NCI-H1930 (cell line): ENCODE measurements at regions not wholly inside any gene's neighbourhood (a gene's known extent, or its start where the extent isn't known, plus 50 kb on each side); places are given as distances from the start of the nearest gene placed in this dataset.

Source experiments
- DNase-seq, 2 experiments: peaks; one replicate each; lab custom pipeline; 2025; lab: John Stamatoyannopoulos, UW

- DNase-seq, result no peak
These were observed 73.9 kb upstream of the SLC24A5 start for GRCh38 chr15:48046813-48047438.

DNA sequence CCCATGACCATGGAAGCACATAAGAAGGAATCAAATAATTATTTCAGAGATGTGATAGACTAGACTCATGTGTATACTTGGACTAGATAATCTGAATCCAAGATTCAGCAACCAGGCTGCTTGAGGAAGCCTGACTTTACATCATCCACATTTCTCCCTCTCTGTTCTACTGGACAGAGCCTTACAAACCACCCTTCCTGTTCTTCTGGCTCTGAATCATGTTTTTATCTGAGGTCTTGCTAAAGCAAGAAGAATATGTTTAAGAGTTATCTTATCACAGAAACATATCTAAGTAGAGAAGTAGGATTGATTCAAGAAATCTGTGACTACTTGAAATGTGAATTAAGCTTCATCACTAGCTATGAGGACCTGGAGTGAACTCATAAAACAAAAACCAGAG is 71.1 kb upstream of the SLC24A5 start:
- DNase-seq, result no peak

GRCh38 chr15:48052946-48053345 is 67.8 kb upstream of the SLC24A5 start:
- DNase-seq, result no peak

GRCh38 chr15:48058371-48058770 is 62.4 kb upstream of the SLC24A5 start:
- DNase-seq, result no peak

DNA sequence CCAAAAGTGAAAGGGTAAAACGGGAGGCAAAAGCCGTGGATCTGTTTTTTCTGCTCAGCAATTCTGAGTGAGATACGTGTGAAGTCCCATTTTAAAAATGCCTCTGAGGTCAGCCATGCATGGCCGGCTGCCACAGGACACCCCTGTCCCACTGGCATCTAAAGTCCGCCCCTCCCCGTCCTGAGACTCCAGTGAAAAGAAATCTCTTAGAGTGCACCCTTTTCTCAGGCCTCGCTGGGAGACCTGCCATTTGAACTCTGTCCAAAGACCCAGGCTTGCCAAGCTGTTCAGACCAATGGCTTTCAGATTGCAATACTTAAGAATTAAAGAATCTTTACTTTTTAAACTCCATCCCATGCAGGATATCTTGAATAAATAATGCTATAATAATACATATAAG is 61.0 kb upstream of the SLC24A5 start:
- no peak for DNase-seq

DNA sequence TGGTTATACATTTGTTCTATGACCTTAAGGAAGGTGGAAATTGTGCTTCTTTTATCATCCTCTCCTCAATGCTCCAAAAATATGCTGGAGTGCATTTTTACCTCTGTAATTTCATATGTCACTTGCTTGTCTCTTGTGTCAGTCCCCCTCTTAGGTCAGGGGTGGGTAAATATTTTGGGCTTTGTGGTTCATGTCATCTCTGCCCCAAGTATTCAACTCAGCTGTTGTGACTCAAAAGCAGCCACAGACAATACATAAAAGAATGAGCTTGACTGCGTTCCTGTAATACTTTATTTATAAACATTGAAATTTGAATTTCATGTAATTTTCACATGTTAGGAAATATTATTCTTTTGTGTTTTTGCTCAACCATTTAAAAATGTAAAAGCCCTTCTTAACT is 60.4 kb upstream of the SLC24A5 start:
- no peak for DNase-seq

DNA sequence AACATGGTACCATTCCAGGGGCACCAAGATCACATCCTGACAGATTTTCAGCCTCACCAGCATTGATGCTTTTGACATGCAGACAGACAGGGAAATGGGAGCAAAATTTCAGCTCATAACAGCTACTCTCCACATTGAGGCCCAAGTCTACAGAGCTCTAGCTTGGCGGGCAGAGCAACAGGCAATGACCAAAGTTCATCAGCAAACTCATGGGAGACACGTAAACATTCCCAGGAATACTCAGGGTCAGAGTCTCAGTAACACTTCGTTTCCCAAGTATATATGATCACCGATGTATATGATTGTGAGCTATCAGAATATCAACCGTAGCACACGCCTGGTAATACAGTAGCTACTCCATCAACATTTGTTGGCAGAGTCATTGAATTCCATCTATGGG is 59.2 kb upstream of the SLC24A5 start:
- no peak for DNase-seq

GRCh38 chr15:48062148-48062872 is 58.5 kb upstream of the SLC24A5 start:
- peak in 1 of 2 experiments; percentile 2 for DNase-seq

- no peak for DNase-seq
These were observed 57.3 kb upstream of the SLC24A5 start for GRCh38 chr15:48063411-48063985.

- DNase-seq, result no peak
These were observed 56.4 kb upstream of the SLC24A5 start for GRCh38 chr15:48064421-48064820.

DNA sequence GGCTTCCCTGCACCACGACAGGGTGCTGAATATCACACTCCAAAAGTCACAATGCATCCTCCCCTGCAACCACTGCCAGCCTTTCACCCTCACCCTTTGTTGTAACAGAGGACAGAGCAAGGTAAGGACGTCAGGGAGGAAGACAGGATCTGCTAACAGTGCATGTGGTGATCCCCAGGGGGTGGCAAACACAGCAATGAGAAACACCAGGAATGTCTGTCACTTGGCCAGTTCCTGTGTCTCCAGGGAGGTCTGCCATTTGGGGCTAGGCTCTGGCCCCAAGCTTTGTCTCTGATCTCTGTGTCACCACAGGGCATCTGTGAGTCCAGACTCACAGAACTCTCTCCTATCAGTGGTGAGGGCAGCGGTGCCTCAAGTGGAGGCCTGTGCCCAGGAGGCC is 54.3 kb upstream of the SLC24A5 start:
- DNase-seq, result no peak
